GM06990 (cell line): ENCODE measurements at regions not wholly inside any gene's neighbourhood (a gene's known extent, or its start where the extent isn't known, plus 50 kb on each side); places are given as distances from the start of the nearest gene placed in this dataset.

Experiments
- DNase-seq: peaks from one replicate; pipeline ENCODE4 v3.0.0-alpha.2; 2011; ENCODE audit not compliant: insufficient read length; ENCODE audit errors: extremely low read depth
- H3K27me3 ChIP-seq: replicated peaks from 2 replicates; pipeline ENCODE4 v1.6.0; 2011; ENCODE audit warnings: low read length; ENCODE audit not compliant: control insufficient read depth, insufficient read depth
- H3K36me3 ChIP-seq: 2 replicates; pipeline ENCODE4 v1.5.1; 2011; ENCODE audit warnings: low read length; ENCODE audit not compliant: control insufficient read depth, insufficient read depth
- H3K4me3 ChIP-seq: replicated peaks from 2 replicates; pipeline ENCODE4 v1.5.1; 2011; ENCODE audit warnings: low read depth, mild to moderate bottlenecking, control low read depth, low read length
- CTCF ChIP-seq: IDR thresholded peaks from 2 replicates; pipeline ENCODE4 v1.5.1; 2011; ENCODE audit warnings: low read length, control low read depth, mild to moderate bottlenecking, inconsistent platforms; ENCODE audit not compliant: insufficient read depth, poor library complexity, severe bottlenecking

- Histone ChIP-seq H3K4me3 (no peak overlapping the region), H3K36me3 (no peaks in the 10 kb centered on the region), H3K27me3 (no peaks in the 10 kb centered on the region)
- no peak for TF ChIP-seq CTCF
- DNase-seq, result no peak
Observed at GRCh38 chr7:18290223-18290622, 205.3 kb upstream of the HDAC9 start.

GRCh38 chr7:18290865-18291264 is 204.7 kb upstream of the HDAC9 start:
- H3K4me3 ChIP-seq, result no peak overlapping the region
- DNase-seq, result no peak
- no peaks in the 10 kb centered on the region for H3K36me3 ChIP-seq
- no peaks in the 10 kb centered on the region for H3K27me3 ChIP-seq
- no peak for TF ChIP-seq CTCF

GRCh38 chr7:18292584-18292983 is 203.0 kb upstream of the HDAC9 start:
- DNase-seq, result no peak
- Histone ChIP-seq H3K27me3 (no peaks in the 10 kb centered on the region), H3K4me3 (no peak overlapping the region), H3K36me3 (no peaks in the 10 kb centered on the region)
- TF ChIP-seq CTCF, result no peak

GRCh38 chr7:18293759-18294158 is 201.8 kb upstream of the HDAC9 start:
- Histone ChIP-seq H3K36me3 (no peaks in the 10 kb centered on the region), H3K4me3 (no peak overlapping the region), H3K27me3 (no peaks in the 10 kb centered on the region)
- no peak for DNase-seq
- no peak for TF ChIP-seq CTCF

- no peak for DNase-seq
- no peak for TF ChIP-seq CTCF
- Histone ChIP-seq H3K36me3 (no peaks in the 10 kb centered on the region), H3K4me3 (no peak overlapping the region), H3K27me3 (no peaks in the 10 kb centered on the region)
Observed at GRCh38 chr7:18294411-18294810, 201.1 kb upstream of the HDAC9 start.

GRCh38 chr7:18295781-18296423 is 199.6 kb upstream of the HDAC9 start:
- H3K4me3 ChIP-seq, result no peak overlapping the region
- TF ChIP-seq CTCF, result no peak

More at GRCh38 chr7:18295781-18296423, 199.6 kb upstream of the HDAC9 start:
- DNase-seq, result no peak
- Histone ChIP-seq H3K27me3 (peaks cover 1% of the 10 kb centered on the region), H3K36me3 (no peaks in the 10 kb centered on the region)
